ENCODE measurements at regions not wholly inside any gene's neighbourhood (a gene's known extent, or its start where the extent isn't known, plus 50 kb on each side); places are given as distances from the start of the nearest gene placed in this dataset.

GRCh38 chr1:195082183-195082582 is 1526.1 kb downstream of the KCNT2 start:
- in situ Hi-C loops (cut with HindIII; ENCODE audit: low pct_unique_long_range_greater_than_20kb, low sequenced_read_pairs), result no loop called here
- no peak for DNase-seq (ENCODE audit: low read depth, low spot score)

DNA sequence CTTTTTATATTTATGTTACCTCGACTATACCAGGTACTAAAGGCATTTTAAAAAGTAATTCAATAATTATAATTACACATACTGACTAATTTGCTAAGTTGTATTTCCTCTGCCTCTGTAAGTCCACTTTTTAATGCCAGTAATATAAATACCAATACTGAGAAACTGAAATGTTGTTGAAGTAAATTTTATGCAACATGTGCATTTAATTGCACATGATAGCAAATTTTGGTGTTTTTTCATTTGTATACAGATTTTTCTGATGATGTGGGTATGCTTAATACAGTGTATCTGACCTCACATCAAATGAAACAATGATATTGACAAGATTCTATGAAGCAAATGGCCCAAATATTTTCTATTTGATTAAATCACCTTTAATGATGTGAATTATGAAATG is 1531.6 kb downstream of the KCNT2 start:
- no peak for DNase-seq (ENCODE audit: low read depth, low spot score)
- in situ Hi-C loops (cut with HindIII; ENCODE audit: low pct_unique_long_range_greater_than_20kb, low sequenced_read_pairs), result no loop called here

GRCh38 chr1:195075973-195076372 is 1532.3 kb downstream of the KCNT2 start:
- in situ Hi-C loops (cut with HindIII; ENCODE audit: low pct_unique_long_range_greater_than_20kb, low sequenced_read_pairs), result no loop called here

GRCh38 chr1:195071461-195071860 is 1536.8 kb downstream of the KCNT2 start:
- in situ Hi-C loops (cut with HindIII; ENCODE audit: low pct_unique_long_range_greater_than_20kb, low sequenced_read_pairs), result no loop called here
- DNase-seq (ENCODE audit: low read depth, low spot score), result no peak

More at GRCh38 chr1:195075973-195076372, 1532.3 kb downstream of the KCNT2 start:
- DNase-seq (ENCODE audit: low read depth, low spot score), result no peak

- in situ Hi-C loops (cut with HindIII; ENCODE audit: low pct_unique_long_range_greater_than_20kb, low sequenced_read_pairs), result no loop called here
- DNase-seq (ENCODE audit: low read depth, low spot score), result no peak
Observed at GRCh38 chr1:195065437-195065836, 1542.8 kb downstream of the KCNT2 start.

- in situ Hi-C loops (cut with HindIII; ENCODE audit: low pct_unique_long_range_greater_than_20kb, low sequenced_read_pairs), result no loop called here
- DNase-seq (ENCODE audit: low read depth, low spot score), result no peak
Observed at GRCh38 chr1:195064358-195064757, 1543.9 kb downstream of the KCNT2 start.

- no peak for DNase-seq (ENCODE audit: low read depth, low spot score)
- in situ Hi-C loops (cut with HindIII; ENCODE audit: low pct_unique_long_range_greater_than_20kb, low sequenced_read_pairs), result no loop called here
Observed at GRCh38 chr1:195054217-195054687, 1554.0 kb downstream of the KCNT2 start.

GRCh38 chr1:195053478-195053877 is 1554.8 kb downstream of the KCNT2 start:
- DNase-seq (ENCODE audit: low read depth, low spot score), result no peak
- in situ Hi-C loops (cut with HindIII; ENCODE audit: low pct_unique_long_range_greater_than_20kb, low sequenced_read_pairs), result no loop called here

GRCh38 chr1:195047772-195048171 is 1560.5 kb downstream of the KCNT2 start:
- in situ Hi-C loops (cut with HindIII; ENCODE audit: low pct_unique_long_range_greater_than_20kb, low sequenced_read_pairs), result no loop called here
- no peak for DNase-seq (ENCODE audit: low read depth, low spot score)

DNA sequence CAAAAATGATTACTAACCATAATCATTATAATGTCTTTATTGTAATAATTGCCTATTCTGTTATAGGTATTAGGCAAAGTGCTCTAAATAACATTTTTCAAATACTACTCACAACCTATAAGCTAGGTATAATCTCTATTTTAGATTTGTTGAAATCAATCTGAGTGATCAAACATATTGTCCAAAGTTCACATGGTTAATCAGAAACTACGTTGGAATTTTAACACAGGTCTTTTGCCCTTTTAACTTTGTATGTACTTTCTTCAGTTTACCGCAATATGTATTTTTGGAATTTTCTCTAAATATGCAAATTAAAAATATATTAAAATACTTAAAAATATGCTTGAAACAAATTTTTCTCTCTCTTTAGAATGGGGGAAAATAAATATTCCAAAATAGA is 1563.2 kb downstream of the KCNT2 start:
- DNase-seq (ENCODE audit: low read depth, low spot score), result no peak
- in situ Hi-C loops (cut with HindIII; ENCODE audit: low pct_unique_long_range_greater_than_20kb, low sequenced_read_pairs), result no loop called here

DNA sequence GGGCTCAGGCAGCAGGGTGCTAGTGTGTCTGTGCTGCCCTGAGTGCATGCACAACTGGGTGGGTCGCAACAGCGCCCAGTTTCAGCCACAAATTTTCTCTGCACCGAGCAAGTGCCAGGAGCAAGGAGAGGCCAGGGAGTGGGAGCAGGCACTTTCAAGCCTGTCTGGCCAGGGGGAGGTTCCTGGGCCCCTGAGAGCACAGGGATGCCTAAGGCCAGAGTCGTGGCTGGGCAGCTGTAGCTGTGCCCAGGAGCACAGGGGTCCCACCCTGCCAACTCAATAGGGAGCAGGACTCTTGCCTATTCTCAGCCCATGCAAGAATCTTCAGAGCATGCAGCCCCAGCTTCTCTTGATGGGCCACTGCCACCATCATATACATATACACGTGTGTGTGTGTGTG is 1577.4 kb downstream of the KCNT2 start:
- no peak for DNase-seq (ENCODE audit: low read depth, low spot score)
- in situ Hi-C loops (cut with HindIII; ENCODE audit: low pct_unique_long_range_greater_than_20kb, low sequenced_read_pairs), result no loop called here

- in situ Hi-C loops (cut with HindIII; ENCODE audit: low pct_unique_long_range_greater_than_20kb, low sequenced_read_pairs), result no loop called here
- no peak for DNase-seq (ENCODE audit: low read depth, low spot score)
Observed at GRCh38 chr1:195026792-195027191, 1581.4 kb downstream of the KCNT2 start.

GRCh38 chr1:195019385-195019784 is 1588.9 kb downstream of the KCNT2 start:
- in situ Hi-C loops (cut with HindIII; ENCODE audit: low pct_unique_long_range_greater_than_20kb, low sequenced_read_pairs), result no loop called here
- DNase-seq (ENCODE audit: low read depth, low spot score), result no peak

DNA sequence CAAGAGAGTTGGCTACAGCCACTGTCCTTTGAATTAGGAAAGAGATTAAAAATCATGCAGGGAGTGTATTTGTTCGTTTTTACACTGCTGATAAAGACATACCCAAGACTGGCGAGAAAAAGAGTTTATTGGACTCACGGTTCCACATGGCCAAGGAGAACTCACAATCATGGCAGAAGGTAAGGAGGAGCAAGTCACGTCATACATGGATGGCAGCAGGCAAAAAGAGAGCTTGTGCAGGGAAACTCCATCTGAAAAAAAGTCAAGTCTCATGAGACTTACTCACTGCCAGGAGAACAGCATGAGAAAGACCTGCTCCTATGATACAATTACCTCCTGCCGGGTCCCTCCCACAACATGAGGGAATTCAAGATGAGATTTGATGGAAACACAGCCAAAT is 1595.2 kb downstream of the KCNT2 start:
- no peak for DNase-seq (ENCODE audit: low read depth, low spot score)
- in situ Hi-C loops (cut with HindIII; ENCODE audit: low pct_unique_long_range_greater_than_20kb, low sequenced_read_pairs), result no loop called here

GRCh38 chr1:195005338-195005737 is 1602.9 kb downstream of the KCNT2 start:
- DNase-seq (ENCODE audit: low read depth, low spot score), result no peak
- in situ Hi-C loops (cut with HindIII; ENCODE audit: low pct_unique_long_range_greater_than_20kb, low sequenced_read_pairs), result no loop called here

- in situ Hi-C loops (cut with HindIII; ENCODE audit: low pct_unique_long_range_greater_than_20kb, low sequenced_read_pairs), result no loop called here
- no peak for DNase-seq (ENCODE audit: low read depth, low spot score)
Observed at GRCh38 chr1:194990483-194990882, 1617.8 kb downstream of the KCNT2 start.

DNA sequence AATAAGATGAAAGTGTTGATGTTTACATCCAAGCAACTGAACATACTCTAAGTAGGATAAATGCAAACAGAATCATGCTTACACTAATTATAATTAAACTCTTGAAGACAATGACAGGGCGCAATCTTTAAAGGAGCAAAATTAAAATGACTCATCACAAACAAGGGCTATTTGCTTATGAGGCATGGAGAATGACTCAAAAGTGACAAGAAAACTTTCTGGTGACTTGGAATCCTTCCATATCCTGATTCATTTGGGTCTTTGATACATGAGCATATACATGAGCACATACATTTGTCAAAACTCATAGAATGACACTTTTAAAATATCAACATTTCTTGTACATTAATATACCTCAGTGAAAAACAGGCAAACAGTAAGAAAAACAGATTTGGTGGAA is 1632.3 kb downstream of the KCNT2 start:
- in situ Hi-C loops (cut with HindIII; ENCODE audit: low pct_unique_long_range_greater_than_20kb, low sequenced_read_pairs), result no loop called here
- DNase-seq (ENCODE audit: low read depth, low spot score), result no peak

GRCh38 chr1:194968916-194969315 is 1639.3 kb downstream of the KCNT2 start:
- DNase-seq (ENCODE audit: low read depth, low spot score), result no peak
- in situ Hi-C loops (cut with HindIII; ENCODE audit: low pct_unique_long_range_greater_than_20kb, low sequenced_read_pairs), result no loop called here

DNA sequence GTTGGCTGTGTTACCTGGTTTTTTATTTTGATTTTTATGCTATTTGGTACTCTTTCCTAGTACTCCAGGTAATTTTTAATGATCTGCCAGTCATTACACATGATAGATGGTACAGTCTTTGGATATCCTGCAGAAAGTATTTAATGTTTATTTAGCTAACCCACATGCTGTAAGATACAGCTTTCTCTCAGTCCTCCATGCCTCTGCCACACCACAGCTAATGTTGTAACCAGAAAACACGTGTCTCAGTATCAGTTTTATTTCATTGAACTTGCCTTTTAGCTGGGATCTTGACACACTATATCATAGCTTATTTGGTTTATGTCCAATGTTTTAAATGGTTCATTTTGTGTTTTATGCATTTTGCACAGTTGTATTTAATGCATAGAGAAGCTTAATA is 1648.4 kb downstream of the KCNT2 start:
- in situ Hi-C loops (cut with HindIII; ENCODE audit: low pct_unique_long_range_greater_than_20kb, low sequenced_read_pairs), result no loop called here
- DNase-seq (ENCODE audit: low read depth, low spot score), result no peak

DNA sequence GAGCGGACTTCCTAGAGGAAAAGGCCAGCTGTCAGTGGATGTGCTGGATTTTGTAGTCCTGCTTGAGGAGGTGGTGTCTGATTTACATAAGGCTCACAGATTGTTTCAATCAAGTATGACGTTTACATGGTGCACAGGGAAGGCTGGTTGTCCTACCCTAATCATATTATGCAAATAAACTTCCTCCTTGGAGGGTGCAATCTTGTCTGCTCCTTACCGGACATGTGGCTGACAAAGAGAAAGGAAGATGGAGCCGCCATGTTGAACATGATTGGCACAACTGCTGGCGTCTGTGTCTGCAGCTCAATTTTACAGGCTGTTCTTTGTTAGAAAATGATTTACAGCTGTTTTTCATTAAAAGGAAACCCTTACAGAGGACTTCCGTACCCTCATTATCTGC is 1656.1 kb downstream of the KCNT2 start:
- in situ Hi-C loops (cut with HindIII; ENCODE audit: low pct_unique_long_range_greater_than_20kb, low sequenced_read_pairs), result no loop called here
- DNase-seq (ENCODE audit: low read depth, low spot score), result no peak

Data from SK-MEL-5 (cell line).